ENCODE measurements at regions not wholly inside any gene's neighbourhood (a gene's known extent, or its start where the extent isn't known, plus 50 kb on each side); places are given as distances from the start of the nearest gene placed in this dataset.
A peak's percentile ranks its signal among the peaks of the same experiment; 100 is the strongest.

DNA sequence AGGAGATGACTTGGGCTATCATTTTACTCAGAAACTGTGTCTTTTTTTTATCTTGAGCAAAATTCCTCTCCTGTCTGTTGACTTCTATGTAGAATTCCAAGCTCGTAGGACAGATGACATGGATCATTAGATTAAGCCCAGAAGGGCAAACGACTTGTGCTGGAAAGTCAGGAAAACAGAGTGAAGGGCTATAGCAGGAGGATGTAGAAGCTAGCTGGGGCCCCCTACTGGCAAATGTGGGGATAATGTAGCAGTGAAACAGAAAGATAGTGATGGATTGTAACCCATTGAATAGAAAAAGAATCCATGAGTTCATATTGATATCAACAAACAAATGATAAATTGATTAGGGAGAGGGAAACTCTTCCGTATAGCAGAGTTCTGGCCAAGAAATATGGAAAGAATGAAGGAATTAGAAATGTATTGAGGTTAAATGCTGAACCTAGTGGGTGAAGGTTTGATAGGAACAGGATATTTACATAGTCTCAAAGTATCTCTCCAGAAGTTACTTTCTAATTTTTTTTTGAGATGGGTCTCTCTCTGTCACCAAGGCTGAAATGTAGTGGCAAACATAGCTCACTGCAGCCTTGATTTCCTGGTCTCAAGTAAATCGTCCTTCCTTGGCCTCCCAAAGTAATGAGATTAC lies 103.6 kb downstream of the LYZL1 start:
- intact Hi-C loops (cut with micrococcal nuclease), result loop anchor here (2.0 to 5.0 kb wide), 2 partner anchors 56 to 765 kb away; no protein-coding TSS in a partner anchor
- WGBS, 2 experiments (ENCODE audit: extremely low coverage in 2 of 2, insufficient read length in 1 of 2), result 11% methylated on average over 1 of the region's 4 CpGs; no CpG with 5 or more reads in 1 of the 2 experiments
- no peak for TF ChIP-seq MAZ (IDR thresholded peaks at IDR 0.05; ENCODE audit: borderline replicate concordance, low read depth, low read length)
- no peak for TF ChIP-seq BHLHE40 (IDR thresholded peaks at IDR 0.05; ENCODE audit: low read depth, low read length)
- TF ChIP-seq CHD1 (IDR thresholded peaks at IDR 0.05; ENCODE audit: low read depth, low read length), result no peak
- peak; percentile 60 for TF ChIP-seq RAD21 (IDR thresholded peaks at IDR 0.05; ENCODE audit: low read length)
- TF ChIP-seq MAFK (IDR thresholded peaks at IDR 0.05; ENCODE audit: low read depth, low read length), result no peak
- peak; percentile 43 for TF ChIP-seq SMC3 (IDR thresholded peaks at IDR 0.05; ENCODE audit: low read depth, low read length)
- TF ChIP-seq MXI1 (IDR thresholded peaks at IDR 0.05; ENCODE audit: borderline replicate concordance, low read depth, low read length), result no peak
- TF ChIP-seq FOS (IDR thresholded peaks at IDR 0.05; ENCODE audit: low read depth, low read length), result no peak
- TF ChIP-seq, protein P1, sequence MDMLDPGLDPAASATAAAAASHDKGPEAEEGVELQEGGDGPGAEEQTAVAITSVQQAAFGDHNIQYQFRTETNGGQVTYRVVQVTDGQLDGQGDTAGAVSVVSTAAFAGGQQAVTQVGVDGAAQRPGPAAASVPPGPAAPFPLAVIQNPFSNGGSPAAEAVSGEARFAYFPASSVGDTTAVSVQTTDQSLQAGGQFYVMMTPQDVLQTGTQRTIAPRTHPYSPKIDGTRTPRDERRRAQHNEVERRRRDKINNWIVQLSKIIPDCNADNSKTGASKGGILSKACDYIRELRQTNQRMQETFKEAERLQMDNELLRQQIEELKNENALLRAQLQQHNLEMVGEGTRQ (IDR thresholded peaks at IDR 0.05; ENCODE audit: low read depth, low read length), result no peak
- no peak for TF ChIP-seq RCOR1 (IDR thresholded peaks at IDR 0.05; ENCODE audit: insufficient replicate concordance, low read length)
- no peak for TF ChIP-seq CEBPB (IDR thresholded peaks at IDR 0.05; ENCODE audit: low read depth, low read length)
- TF ChIP-seq, protein P2, sequence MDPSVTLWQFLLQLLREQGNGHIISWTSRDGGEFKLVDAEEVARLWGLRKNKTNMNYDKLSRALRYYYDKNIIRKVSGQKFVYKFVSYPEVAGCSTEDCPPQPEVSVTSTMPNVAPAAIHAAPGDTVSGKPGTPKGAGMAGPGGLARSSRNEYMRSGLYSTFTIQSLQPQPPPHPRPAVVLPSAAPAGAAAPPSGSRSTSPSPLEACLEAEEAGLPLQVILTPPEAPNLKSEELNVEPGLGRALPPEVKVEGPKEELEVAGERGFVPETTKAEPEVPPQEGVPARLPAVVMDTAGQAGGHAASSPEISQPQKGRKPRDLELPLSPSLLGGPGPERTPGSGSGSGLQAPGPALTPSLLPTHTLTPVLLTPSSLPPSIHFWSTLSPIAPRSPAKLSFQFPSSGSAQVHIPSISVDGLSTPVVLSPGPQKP (IDR thresholded peaks at IDR 0.05; ENCODE audit: borderline replicate concordance, low read depth, low read length), result no peak
- TF ChIP-seq, protein P3, sequence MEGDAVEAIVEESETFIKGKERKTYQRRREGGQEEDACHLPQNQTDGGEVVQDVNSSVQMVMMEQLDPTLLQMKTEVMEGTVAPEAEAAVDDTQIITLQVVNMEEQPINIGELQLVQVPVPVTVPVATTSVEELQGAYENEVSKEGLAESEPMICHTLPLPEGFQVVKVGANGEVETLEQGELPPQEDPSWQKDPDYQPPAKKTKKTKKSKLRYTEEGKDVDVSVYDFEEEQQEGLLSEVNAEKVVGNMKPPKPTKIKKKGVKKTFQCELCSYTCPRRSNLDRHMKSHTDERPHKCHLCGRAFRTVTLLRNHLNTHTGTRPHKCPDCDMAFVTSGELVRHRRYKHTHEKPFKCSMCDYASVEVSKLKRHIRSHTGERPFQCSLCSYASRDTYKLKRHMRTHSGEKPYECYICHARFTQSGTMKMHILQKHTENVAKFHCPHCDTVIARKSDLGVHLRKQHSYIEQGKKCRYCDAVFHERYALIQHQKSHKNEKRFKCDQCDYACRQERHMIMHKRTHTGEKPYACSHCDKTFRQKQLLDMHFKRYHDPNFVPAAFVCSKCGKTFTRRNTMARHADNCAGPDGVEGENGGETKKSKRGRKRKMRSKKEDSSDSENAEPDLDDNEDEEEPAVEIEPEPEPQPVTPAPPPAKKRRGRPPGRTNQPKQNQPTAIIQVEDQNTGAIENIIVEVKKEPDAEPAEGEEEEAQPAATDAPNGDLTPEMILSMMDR (conservative IDR thresholded peaks at IDR 0.05; ENCODE audit: low read depth, low read length), result peak; percentile 67
- no peak for TF ChIP-seq NFE2L2 (IDR thresholded peaks at IDR 0.05; ENCODE audit: low read depth, low read length)
- no peak for TF ChIP-seq POLR2A (IDR thresholded peaks at IDR 0.05; ENCODE audit: low read depth, low read length)
- TF ChIP-seq RFX5 (IDR thresholded peaks at IDR 0.05; ENCODE audit: low read depth, low read length), result no peak
- Histone ChIP-seq H4K91ac (ENCODE audit: insufficient read depth, low read depth, low read length) (no peak overlapping the region), H3K56ac (ENCODE audit: extremely low read depth, insufficient read depth, low read length) (no peak overlapping the region), H2BK20ac (ENCODE audit: low read depth, low read length) (no peak overlapping the region), H3K9ac (ENCODE audit: low read depth, low read length) (no peak overlapping the region), H3K27ac (ENCODE audit: insufficient read depth, low read length) (no peak overlapping the region), H3K4ac (ENCODE audit: low read depth, low read length) (no peak overlapping the region), H2AK5ac (ENCODE audit: low read depth, low read length) (no peak overlapping the region), H3K36me3 (ENCODE audit: control insufficient read depth, insufficient read depth, low read length) (no peaks in the 10 kb centered on the region), H4K20me1 (ENCODE audit: insufficient read depth, low read length) (no peaks in the 10 kb centered on the region), H3K18ac (ENCODE audit: low read depth, low read length) (no peak overlapping the region), H3K27me3 (ENCODE audit: control insufficient read depth, insufficient read depth, low read length) (peaks cover 50% of the 10 kb centered on the region), H2AK9ac (replicated peaks; ENCODE audit: low read depth, low read length, poor library complexity) (no peak overlapping the region), H4K5ac (ENCODE audit: low read depth, low read length) (no peak overlapping the region), H3K79me1 (ENCODE audit: low read depth in 1 of 2, low read length in 2 of 2) (no peaks in the 10 kb centered on the region), H3K4me1 (ENCODE audit: control insufficient read depth, insufficient read depth, low read length) (no peaks in the 10 kb centered on the region), H3K9me3 (ENCODE audit: control insufficient read depth, insufficient read depth, low read length) (no peaks in the 10 kb centered on the region), H2BK120ac (ENCODE audit: low read depth, low read length) (no peak overlapping the region), H3K23ac (ENCODE audit: low read depth, low read length) (no peak overlapping the region), H2BK5ac (ENCODE audit: low read depth, low read length, poor library complexity, severe bottlenecking) (no peak overlapping the region), H2BK15ac (ENCODE audit: low read depth, low read length) (no peak overlapping the region), H3K4me3 (ENCODE audit: insufficient read depth, low read depth, low read length) (no peak overlapping the region), H3K14ac (replicated peaks; ENCODE audit: low read depth, low read length) (no peak overlapping the region), H3K4me2 (ENCODE audit: low read depth, low read length) (no peak overlapping the region), H2AFZ (replicated peaks; ENCODE audit: low read length, poor library complexity) (no peak overlapping the region), H3K9me1 (ENCODE audit: insufficient read depth, low read length) (no peaks in the 10 kb centered on the region; the same call in 1 of the 2 replicates), H4K8ac (ENCODE audit: low read depth in 2 of 2, low read length in 2 of 2) (no peak overlapping the region)
- BruUV-seq (replicated peaks), result no TSS peak
- ATAC-seq (ENCODE audit: low read depth), result peak; percentile 94
- in situ Hi-C loops (cut with MboI; ENCODE audit: low sequenced_read_pairs), result no loop called here
- CTCF ChIA-PET, result interaction anchor here (0.6 to 2.2 kb wide), 10 partner anchors 9 to 764 kb away, joined by 3 to 8 read pairs (median 4); no protein-coding TSS in a partner anchor
- dilution Hi-C loops (cut with HindIII; ENCODE audit: low sequenced_read_pairs, unreplicated experiment), result no loop called here
- peak; percentile 31 for DNase-seq
- POLR2A ChIA-PET (ENCODE audit: unreplicated experiment), result no interaction called here

Data from IMR-90 (cell line).